Endodermal cell (in vitro differentiated cells): ENCODE measurements at regions not wholly inside any gene's neighbourhood (a gene's known extent, or its start where the extent isn't known, plus 50 kb on each side); places are given as distances from the start of the nearest gene placed in this dataset.

Experiments
- DNase-seq: peaks from one replicate; pipeline ENCODE4 v3.0.0-alpha.2; 2017
- H3K27ac ChIP-seq: 2 replicates; pipeline ENCODE4 v1.5.1; 2013; ENCODE audit warnings: mild to moderate bottlenecking, low read depth, low read length, moderate library complexity
- H3K27me3 ChIP-seq: 2 replicates; pipeline ENCODE4 v1.6.1; 2013; ENCODE audit warnings: mild to moderate bottlenecking, low read length, moderate library complexity; ENCODE audit not compliant: insufficient read depth, control insufficient read depth, poor library complexity, severe bottlenecking
- H3K36me3 ChIP-seq: 2 replicates; pipeline ENCODE4 v1.7.0; 2013; ENCODE audit warnings: mild to moderate bottlenecking, low read length, moderate library complexity; ENCODE audit not compliant: control insufficient read depth, insufficient read depth
- H3K4me1 ChIP-seq: one replicate; pipeline ENCODE4 v1.7.0; 2013; ENCODE audit warnings: low read length; ENCODE audit not compliant: control insufficient read depth, insufficient read depth
- H3K4me3 ChIP-seq: 2 replicates; pipeline ENCODE4 v1.5.1; 2013; ENCODE audit warnings: mild to moderate bottlenecking, low read length, moderate library complexity
- H3K9ac ChIP-seq: 2 replicates; pipeline ENCODE4 v1.6.1; 2013; ENCODE audit warnings: mild to moderate bottlenecking, low read length, moderate library complexity; ENCODE audit not compliant: poor library complexity, severe bottlenecking; ENCODE audit errors: extremely low read depth
- H3K9me3 ChIP-seq: 2 replicates; pipeline ENCODE4 v1.6.1; 2013; ENCODE audit warnings: mild to moderate bottlenecking, low read length, moderate library complexity; ENCODE audit not compliant: control insufficient read depth
- H3K27ac Mint-ChIP-seq: 2 replicates; pipeline ENCODE4 v1.8.0; 2020; ENCODE audit warnings: mixed read lengths
- H3K27me3 Mint-ChIP-seq: 2 replicates; pipeline ENCODE4 v1.8.0; 2021; ENCODE audit warnings: mild to moderate bottlenecking, mixed read lengths; ENCODE audit not compliant: insufficient read depth
- H3K36me3 Mint-ChIP-seq: 2 replicates; pipeline ENCODE4 v1.8.0; 2020; ENCODE audit warnings: low read depth, mixed read lengths
- H3K4me1 Mint-ChIP-seq: 2 replicates; pipeline ENCODE4 v1.8.0; 2020; ENCODE audit warnings: mixed read lengths
- H3K4me3 Mint-ChIP-seq: 2 replicates; pipeline ENCODE4 v1.8.0; 2020; ENCODE audit warnings: mild to moderate bottlenecking, moderate library complexity, mixed read lengths
- H3K9me3 Mint-ChIP-seq: 2 replicates; pipeline ENCODE4 v1.8.0; 2020; ENCODE audit warnings: mild to moderate bottlenecking, mixed read lengths
- CTCF ChIP-seq: fragments of 200-600 bp; sonication (generic); conservative IDR thresholded peaks from 2 replicates; pipeline ENCODE4 v1.5.0; 2021; ENCODE audit warnings: antibody characterized with exemption, mild to moderate bottlenecking
- WGBS, 2 experiments: methylation state at CpG; one replicate each; pipeline versions ENCODE4 v1.1.5 to v1.1.7; 2013; ENCODE audit warnings: missing lambda C conversion rate in 2 of 2, mixed read lengths in 1 of 2; ENCODE audit not compliant: insufficient coverage in 1 of 2, insufficient read length in 1 of 2; 5-methylcytosine and 5-hydroxymethylcytosine counted together

- no peak overlapping the region for H3K27ac ChIP-seq
- no peak overlapping the region for H3K9ac ChIP-seq
- H3K9me3 ChIP-seq = no peaks in the 10 kb centered on the region
- no peak overlapping the region for H3K4me3 Mint-ChIP-seq
- H3K4me3 ChIP-seq = no peak overlapping the region
- H3K9me3 Mint-ChIP-seq = no peaks in the 10 kb centered on the region
- WGBS, 2 experiments = 86 to 87% methylated on average over 2 of the region's 2 CpGs
- peaks cover 7% of the 10 kb centered on the region for H3K4me1 Mint-ChIP-seq
- DNase-seq = no peak
- no peaks in the 10 kb centered on the region for H3K4me1 ChIP-seq
- H3K27me3 Mint-ChIP-seq = peaks cover 40% of the 10 kb centered on the region
- no peaks in the 10 kb centered on the region for H3K36me3 ChIP-seq
- peaks cover 6% of the 10 kb centered on the region for H3K27me3 ChIP-seq
- TF ChIP-seq CTCF = no peak
- no peaks in the 10 kb centered on the region for H3K36me3 Mint-ChIP-seq
- H3K27ac Mint-ChIP-seq = no peak overlapping the region
Measured at GRCh38 chr2:176494949-176495353, 225.7 kb downstream of the MTX2 start.

DNA sequence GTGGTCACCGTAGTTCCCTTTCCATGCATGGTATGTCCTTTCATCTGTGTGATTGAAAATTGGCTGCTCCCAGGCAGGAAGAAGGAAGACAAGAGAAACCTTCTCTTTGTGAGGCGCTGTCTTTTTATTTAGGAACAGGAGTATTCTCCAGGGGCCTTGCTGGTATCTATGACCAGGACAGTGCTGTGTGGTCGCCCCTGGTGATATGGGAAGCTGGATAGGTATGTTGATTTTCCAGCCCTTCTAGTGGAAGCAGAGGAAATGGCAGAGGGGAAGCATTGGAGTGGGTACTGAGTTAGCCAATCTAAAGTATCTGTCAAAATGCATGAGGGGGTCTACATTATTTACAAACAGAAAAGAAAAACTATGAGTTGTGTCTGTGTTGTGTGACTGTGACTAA is 226.6 kb downstream of the MTX2 start:
- Mint-ChIP-seq H3K36me3 (no peaks in the 10 kb centered on the region), H3K4me1 (peaks cover 1% of the 10 kb centered on the region), H3K9me3 (no peaks in the 10 kb centered on the region), H3K27ac (no peak overlapping the region), H3K4me3 (no peak overlapping the region), H3K27me3 (peaks cover 38% of the 10 kb centered on the region)
- Histone ChIP-seq H3K9me3 (no peaks in the 10 kb centered on the region), H3K4me1 (no peaks in the 10 kb centered on the region), H3K4me3 (no peak overlapping the region), H3K27me3 (no peaks in the 10 kb centered on the region), H3K36me3 (no peaks in the 10 kb centered on the region), H3K9ac (no peak overlapping the region), H3K27ac (no peak overlapping the region)
- no peak for TF ChIP-seq CTCF
- DNase-seq = no peak
- WGBS, 2 experiments = 83 to 89% methylated on average over 2 to 3 of the region's 3 CpGs

DNA sequence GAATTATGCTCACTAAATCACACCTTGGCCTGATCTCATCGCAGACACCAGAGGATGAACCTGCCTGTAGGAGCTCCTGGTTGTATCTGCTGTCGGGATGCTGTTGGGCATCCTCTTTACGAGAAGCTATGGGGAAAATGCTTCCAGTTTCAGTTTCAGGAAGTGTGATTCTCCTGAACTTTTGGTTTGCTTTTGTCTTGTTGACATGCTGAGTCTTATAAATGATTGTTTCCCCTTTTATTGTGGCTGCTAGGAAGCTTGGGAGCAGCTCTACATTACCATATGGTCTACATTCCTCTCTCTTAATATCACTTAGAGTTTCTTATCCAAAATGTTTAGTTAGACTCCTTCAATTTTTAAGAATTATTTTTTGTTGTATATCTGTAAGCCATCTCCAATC is 227.5 kb downstream of the MTX2 start:
- TF ChIP-seq CTCF = no peak
- DNase-seq = no peak
- H3K9ac ChIP-seq = no peak overlapping the region
- Mint-ChIP-seq H3K36me3 (no peaks in the 10 kb centered on the region), H3K27ac (no peak overlapping the region), H3K4me1 (no peaks in the 10 kb centered on the region), H3K4me3 (no peak overlapping the region), H3K9me3 (no peaks in the 10 kb centered on the region), H3K27me3 (peaks cover 31% of the 10 kb centered on the region)
- H3K36me3 ChIP-seq = no peaks in the 10 kb centered on the region
- H3K27me3 ChIP-seq = no peaks in the 10 kb centered on the region
- H3K9me3 ChIP-seq = no peaks in the 10 kb centered on the region
- no peak overlapping the region for H3K4me3 ChIP-seq
- no peaks in the 10 kb centered on the region for H3K4me1 ChIP-seq
- 87 to 94% methylated on average over 3 of the region's 3 CpGs for WGBS, 2 experiments
- no peak overlapping the region for H3K27ac ChIP-seq
